GM12892 (cell line): ENCODE measurements at regions not wholly inside any gene's neighbourhood (a gene's known extent, or its start where the extent isn't known, plus 50 kb on each side); places are given as distances from the start of the nearest gene placed in this dataset.
"Not testable (repeated sequence)": the region's sequence is repeated elsewhere in the genome, so short reads cannot be mapped to it uniquely, and the experiment has no call there.

Source experiments
- DNase-seq: peaks from one replicate; pipeline ENCODE4 v3.0.0; 2011; ENCODE audit not compliant: insufficient read length
- FAIRE-seq: peaks from 2 replicates; lab custom pipeline; 2011; peaks lifted over from hg19 to GRCh38; lab: Jason Lieb, UNC
- POLR2A ChIP-seq: IDR thresholded peaks from 2 replicates; pipeline ENCODE4 v1.6.1; 2011; ENCODE audit warnings: low read depth, low read length, control low read depth
- POLR2AphosphoS5 ChIP-seq: IDR thresholded peaks from 2 replicates; pipeline ENCODE4 v1.6.1; 2011; ENCODE audit warnings: low read depth, low read length, control low read depth
- TAF1 ChIP-seq: IDR thresholded peaks from 2 replicates; pipeline ENCODE4 v1.6.1; 2011; ENCODE audit warnings: low read depth, mild to moderate bottlenecking, control low read depth, low read length, borderline replicate concordance

- no peak for DNase-seq
- no peak for FAIRE-seq
- TF ChIP-seq POLR2A (no peak), TAF1 (no peak), POLR2AphosphoS5 (no peak)
Measured at GRCh38 chr5:23146183-23146582, 293.0 kb upstream of the CDH12 start.

GRCh38 chr5:23139338-23140171 lies 286.4 kb upstream of the CDH12 start:
- FAIRE-seq (no peak), DNase-seq (no peak)
- no peak for TF ChIP-seq POLR2A
- TF ChIP-seq POLR2AphosphoS5 = no peak
- no peak for TF ChIP-seq TAF1

GRCh38 chr5:23136958-23137357 lies 283.8 kb upstream of the CDH12 start:
- FAIRE-seq (no peak), DNase-seq (no peak)
- TF ChIP-seq TAF1 (no peak), POLR2AphosphoS5 (no peak), POLR2A (no peak)

- FAIRE-seq (no peak), DNase-seq (no peak)
- TF ChIP-seq POLR2AphosphoS5 (no peak), TAF1 (no peak), POLR2A (no peak)
Measured at GRCh38 chr5:23132231-23132630, 279.1 kb upstream of the CDH12 start.

GRCh38 chr5:23112237-23112636 lies 259.1 kb upstream of the CDH12 start:
- TF ChIP-seq POLR2A (no peak), POLR2AphosphoS5 (no peak), TAF1 (no peak)
- no peak for FAIRE-seq
- DNase-seq = no peak

GRCh38 chr5:23105021-23105420 lies 251.9 kb upstream of the CDH12 start:
- no peak for DNase-seq
- no peak for FAIRE-seq
- no peak for TF ChIP-seq TAF1
- TF ChIP-seq POLR2AphosphoS5 = no peak
- TF ChIP-seq POLR2A = no peak

- FAIRE-seq = no peak
- no peak for TF ChIP-seq POLR2A
- no peak for TF ChIP-seq POLR2AphosphoS5
- no peak for TF ChIP-seq TAF1
- DNase-seq = no peak
Measured at GRCh38 chr5:23103566-23103965, 250.4 kb upstream of the CDH12 start.

GRCh38 chr5:23095418-23095817 lies 242.3 kb upstream of the CDH12 start:
- not testable (repeated sequence) for DNase-seq, FAIRE-seq

GRCh38 chr5:23089286-23089685 lies 236.1 kb upstream of the CDH12 start:
- no peak for DNase-seq
- no peak for TF ChIP-seq POLR2A
- TF ChIP-seq TAF1 = no peak
- no peak for TF ChIP-seq POLR2AphosphoS5
- no peak for FAIRE-seq

GRCh38 chr5:23084815-23085214 lies 231.7 kb upstream of the CDH12 start:
- no peak for DNase-seq
- FAIRE-seq = no peak
- TF ChIP-seq POLR2AphosphoS5 (no peak), POLR2A (no peak), TAF1 (no peak)

- TF ChIP-seq TAF1 = no peak
- TF ChIP-seq POLR2A = no peak
- no peak for TF ChIP-seq POLR2AphosphoS5
- DNase-seq (no peak), FAIRE-seq (no peak)
Measured at GRCh38 chr5:23072179-23072578, 219.0 kb upstream of the CDH12 start.

GRCh38 chr5:23071682-23072081 lies 218.5 kb upstream of the CDH12 start:
- TF ChIP-seq POLR2AphosphoS5 = no peak
- TF ChIP-seq POLR2A = no peak
- TF ChIP-seq TAF1 = no peak
- FAIRE-seq = no peak
- no peak for DNase-seq
